ENCODE measurements at regions not wholly inside any gene's neighbourhood (a gene's known extent, or its start where the extent isn't known, plus 50 kb on each side); places are given as distances from the start of the nearest gene placed in this dataset.

DNA sequence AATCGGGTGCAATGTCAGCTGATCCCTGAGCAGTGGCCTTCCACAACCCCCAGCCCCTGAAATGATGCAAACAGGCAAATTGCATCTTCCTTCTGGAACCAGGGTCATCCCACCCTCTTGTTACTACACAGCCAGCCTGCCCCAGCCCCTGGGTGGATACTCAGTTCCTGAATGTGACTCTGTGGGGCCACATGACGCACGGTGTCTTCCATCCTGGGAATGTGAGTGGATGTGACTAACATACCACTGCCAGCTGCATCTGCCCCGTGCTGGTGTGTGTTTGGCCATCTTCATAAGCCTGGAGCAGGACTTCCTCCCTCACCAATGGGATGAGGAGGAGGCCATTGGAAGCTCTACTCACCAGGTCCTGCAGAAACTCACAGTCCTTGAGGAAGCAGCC is 257.9 kb upstream of the ADAMTS16 start:
- no peaks in the 10 kb centered on the region for H3K36me3 Mint-ChIP-seq (ENCODE audit: low read depth)
- no peaks in the 10 kb centered on the region for H3K9me3 Mint-ChIP-seq

DNA sequence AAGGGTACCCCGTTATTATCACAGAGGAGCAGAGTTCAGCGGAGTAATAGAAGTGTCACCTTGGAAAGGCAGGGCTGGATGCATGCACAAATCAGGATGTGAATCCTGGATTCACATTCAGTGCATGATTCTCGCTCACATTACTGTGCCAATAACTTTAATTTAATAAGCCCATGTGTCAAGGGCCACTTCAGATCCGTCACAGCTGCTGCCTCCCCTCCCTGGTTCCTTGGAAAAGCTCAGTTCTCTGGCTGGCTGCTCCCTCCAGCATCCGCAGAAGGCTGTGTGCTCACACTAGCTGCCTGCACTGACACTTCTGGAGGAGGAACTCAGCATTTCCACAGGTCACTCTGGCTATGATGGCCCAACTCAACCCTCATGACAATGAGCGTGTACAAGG is 256.8 kb upstream of the ADAMTS16 start:
- H3K9me3 Mint-ChIP-seq = no peaks in the 10 kb centered on the region
- no peaks in the 10 kb centered on the region for H3K4me1 Mint-ChIP-seq

More for the DNA sequence above, 257.9 kb upstream of the ADAMTS16 start:
- no peaks in the 10 kb centered on the region for H3K4me1 Mint-ChIP-seq
- H3K27me3 Mint-ChIP-seq (ENCODE audit: low read depth) = no peaks in the 10 kb centered on the region
- no peak overlapping the region for H3K4me3 Mint-ChIP-seq
- TF ChIP-seq, protein P1, sequence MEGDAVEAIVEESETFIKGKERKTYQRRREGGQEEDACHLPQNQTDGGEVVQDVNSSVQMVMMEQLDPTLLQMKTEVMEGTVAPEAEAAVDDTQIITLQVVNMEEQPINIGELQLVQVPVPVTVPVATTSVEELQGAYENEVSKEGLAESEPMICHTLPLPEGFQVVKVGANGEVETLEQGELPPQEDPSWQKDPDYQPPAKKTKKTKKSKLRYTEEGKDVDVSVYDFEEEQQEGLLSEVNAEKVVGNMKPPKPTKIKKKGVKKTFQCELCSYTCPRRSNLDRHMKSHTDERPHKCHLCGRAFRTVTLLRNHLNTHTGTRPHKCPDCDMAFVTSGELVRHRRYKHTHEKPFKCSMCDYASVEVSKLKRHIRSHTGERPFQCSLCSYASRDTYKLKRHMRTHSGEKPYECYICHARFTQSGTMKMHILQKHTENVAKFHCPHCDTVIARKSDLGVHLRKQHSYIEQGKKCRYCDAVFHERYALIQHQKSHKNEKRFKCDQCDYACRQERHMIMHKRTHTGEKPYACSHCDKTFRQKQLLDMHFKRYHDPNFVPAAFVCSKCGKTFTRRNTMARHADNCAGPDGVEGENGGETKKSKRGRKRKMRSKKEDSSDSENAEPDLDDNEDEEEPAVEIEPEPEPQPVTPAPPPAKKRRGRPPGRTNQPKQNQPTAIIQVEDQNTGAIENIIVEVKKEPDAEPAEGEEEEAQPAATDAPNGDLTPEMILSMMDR (conservative IDR thresholded peaks at IDR 0.05) = no peak
- DNase-seq (ENCODE audit: low read depth, low spot score) = no peak
- no peak overlapping the region for H3K27ac Mint-ChIP-seq (ENCODE audit: unreplicated experiment)

GRCh38 chr5:4893063-4893744 is 246.9 kb upstream of the ADAMTS16 start:
- H3K27ac Mint-ChIP-seq (ENCODE audit: unreplicated experiment) = no peak overlapping the region

More for the DNA sequence above, 256.8 kb upstream of the ADAMTS16 start:
- no peak overlapping the region for H3K27ac Mint-ChIP-seq (ENCODE audit: unreplicated experiment)
- H3K36me3 Mint-ChIP-seq (ENCODE audit: low read depth) = no peaks in the 10 kb centered on the region
- no peaks in the 10 kb centered on the region for H3K27me3 Mint-ChIP-seq (ENCODE audit: low read depth)
- TF ChIP-seq, protein P1 (conservative IDR thresholded peaks at IDR 0.05) = no peak
- no peak overlapping the region for H3K4me3 Mint-ChIP-seq
- no peak for DNase-seq (ENCODE audit: low read depth, low spot score)

DNA sequence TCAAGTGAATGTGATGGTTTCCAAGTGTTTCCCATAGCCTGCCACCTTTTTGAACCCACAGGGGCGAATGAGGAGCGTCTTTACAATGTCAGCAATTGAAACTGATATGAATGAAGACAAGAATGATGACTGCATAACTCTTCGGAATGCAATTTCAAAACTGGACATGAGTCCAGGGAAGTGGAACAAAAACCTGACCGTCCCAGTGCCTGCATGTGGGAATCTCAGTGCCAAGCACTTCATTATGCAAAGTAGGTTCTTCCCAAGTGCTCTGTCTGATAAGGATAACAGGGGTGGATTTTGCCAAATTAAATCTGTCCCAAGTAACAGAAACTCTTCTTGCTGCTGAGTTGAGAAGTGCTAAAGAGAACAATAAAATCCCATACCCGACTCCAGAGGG is 243.8 kb upstream of the ADAMTS16 start:
- TF ChIP-seq, protein P1 (conservative IDR thresholded peaks at IDR 0.05) = no peak
- Mint-ChIP-seq H3K4me1 (no peaks in the 10 kb centered on the region), H3K4me3 (no peak overlapping the region), H3K9me3 (no peaks in the 10 kb centered on the region), H3K36me3 (ENCODE audit: low read depth) (no peaks in the 10 kb centered on the region), H3K27me3 (ENCODE audit: low read depth) (peaks cover 2% of the 10 kb centered on the region), H3K27ac (ENCODE audit: unreplicated experiment) (no peak overlapping the region)
- DNase-seq (ENCODE audit: low read depth, low spot score) = no peak

More at GRCh38 chr5:4893063-4893744, 246.9 kb upstream of the ADAMTS16 start:
- Mint-ChIP-seq H3K4me3 (no peak overlapping the region), H3K4me1 (no peaks in the 10 kb centered on the region), H3K27me3 (ENCODE audit: low read depth) (peaks cover 10% of the 10 kb centered on the region), H3K36me3 (ENCODE audit: low read depth) (no peaks in the 10 kb centered on the region), H3K9me3 (no peaks in the 10 kb centered on the region)
- TF ChIP-seq, protein P1 (conservative IDR thresholded peaks at IDR 0.05) = no peak
- no peak for DNase-seq (ENCODE audit: low read depth, low spot score)

DNA sequence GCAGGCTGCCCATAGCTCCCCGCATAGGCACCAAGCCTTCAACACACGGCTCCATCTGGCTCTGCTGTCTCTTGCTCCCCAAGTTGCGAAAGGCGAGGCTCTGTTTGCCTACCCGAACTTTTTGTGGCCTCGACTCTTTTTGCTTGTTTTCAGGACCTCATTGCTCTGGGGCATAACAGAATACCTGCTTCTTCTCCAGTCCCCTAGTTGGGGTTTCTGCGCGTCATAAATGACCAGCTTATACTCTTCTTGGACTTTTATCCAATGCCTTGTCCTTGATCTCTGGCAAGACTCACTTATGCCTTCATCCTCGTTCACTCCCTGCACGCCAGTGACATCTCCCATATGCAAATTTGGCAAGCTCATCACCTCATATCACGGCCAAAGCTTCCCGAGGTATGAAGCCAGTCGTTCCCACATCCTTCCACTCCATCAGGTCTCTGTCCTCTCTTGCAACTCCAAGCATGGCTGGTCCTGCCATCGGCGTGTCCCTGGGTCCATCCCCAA is 238.8 kb upstream of the ADAMTS16 start:
- no peak for DNase-seq (ENCODE audit: low read depth, low spot score)
- H3K27ac Mint-ChIP-seq (ENCODE audit: unreplicated experiment) = no peak overlapping the region
- TF ChIP-seq, protein P1 (conservative IDR thresholded peaks at IDR 0.05) = no peak
- no peaks in the 10 kb centered on the region for H3K9me3 Mint-ChIP-seq
- no peaks in the 10 kb centered on the region for H3K36me3 Mint-ChIP-seq (ENCODE audit: low read depth)
- H3K4me3 Mint-ChIP-seq = no peak overlapping the region
- H3K4me1 Mint-ChIP-seq = no peaks in the 10 kb centered on the region
- peaks cover 5% of the 10 kb centered on the region for H3K27me3 Mint-ChIP-seq (ENCODE audit: low read depth)

All from neural crest cell (in vitro differentiated cells).